ENCODE measurements at regions not wholly inside any gene's neighbourhood (a gene's known extent, or its start where the extent isn't known, plus 50 kb on each side); places are given as distances from the start of the nearest gene placed in this dataset.

DNA sequence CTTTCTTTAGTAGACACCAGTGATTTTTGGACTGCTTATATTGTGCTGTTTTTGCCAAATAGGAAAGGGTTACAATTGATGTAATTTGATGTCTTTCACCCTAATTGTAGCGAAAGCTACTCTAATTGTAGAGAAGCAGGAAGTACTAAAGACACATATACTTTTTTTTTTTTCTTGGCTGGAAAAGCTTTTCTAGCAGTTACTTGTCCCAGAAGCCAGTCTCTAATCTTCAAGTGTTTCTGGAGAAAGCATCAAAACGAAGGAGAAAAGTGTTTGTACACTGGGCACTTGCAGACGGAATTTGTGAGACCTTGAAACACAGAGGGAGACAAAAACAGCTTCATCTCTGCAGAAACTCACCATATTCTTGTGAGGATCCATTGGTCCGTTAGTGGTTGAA, 616.5 kb upstream of the LCORL start:
- DNase-seq = no peak
- no peaks in the 10 kb centered on the region for H3K79me2 ChIP-seq (ENCODE audit: insufficient read depth)
- ChIA-PET POLR2A (no interaction called here), CTCF (no interaction called here)
- TF ChIP-seq ELF1 (IDR thresholded peaks at IDR 0.05) (no peak), GABPA (IDR thresholded peaks at IDR 0.05; ENCODE audit: low read depth) (no peak), POLR2AphosphoS5 (IDR thresholded peaks at IDR 0.05; ENCODE audit: low read depth, low read length) (no peak), RCOR1 (IDR thresholded peaks at IDR 0.05; ENCODE audit: low read length) (no peak), TAF1 (IDR thresholded peaks at IDR 0.05; ENCODE audit: borderline replicate concordance, low read depth, low read length) (no peak), EP300 (IDR thresholded peaks at IDR 0.05; ENCODE audit: borderline replicate concordance in 1 of 2, low read depth in 1 of 2, low read length in 1 of 2) (no peak), MXI1 (IDR thresholded peaks at IDR 0.05; ENCODE audit: low read depth, low read length) (no peak), CHD2 (IDR thresholded peaks at IDR 0.05; ENCODE audit: low read length, partially characterized antibody) (no peak), YY1 (IDR thresholded peaks at IDR 0.05; ENCODE audit: low read depth) (no peak), JUND (IDR thresholded peaks at IDR 0.05) (no peak), MEF2A (IDR thresholded peaks at IDR 0.05; ENCODE audit: borderline replicate concordance, low read depth) (no peak), FOSL2 (IDR thresholded peaks at IDR 0.05; ENCODE audit: borderline replicate concordance, low read depth) (no peak)
- TF ChIP-seq, protein P1, sequence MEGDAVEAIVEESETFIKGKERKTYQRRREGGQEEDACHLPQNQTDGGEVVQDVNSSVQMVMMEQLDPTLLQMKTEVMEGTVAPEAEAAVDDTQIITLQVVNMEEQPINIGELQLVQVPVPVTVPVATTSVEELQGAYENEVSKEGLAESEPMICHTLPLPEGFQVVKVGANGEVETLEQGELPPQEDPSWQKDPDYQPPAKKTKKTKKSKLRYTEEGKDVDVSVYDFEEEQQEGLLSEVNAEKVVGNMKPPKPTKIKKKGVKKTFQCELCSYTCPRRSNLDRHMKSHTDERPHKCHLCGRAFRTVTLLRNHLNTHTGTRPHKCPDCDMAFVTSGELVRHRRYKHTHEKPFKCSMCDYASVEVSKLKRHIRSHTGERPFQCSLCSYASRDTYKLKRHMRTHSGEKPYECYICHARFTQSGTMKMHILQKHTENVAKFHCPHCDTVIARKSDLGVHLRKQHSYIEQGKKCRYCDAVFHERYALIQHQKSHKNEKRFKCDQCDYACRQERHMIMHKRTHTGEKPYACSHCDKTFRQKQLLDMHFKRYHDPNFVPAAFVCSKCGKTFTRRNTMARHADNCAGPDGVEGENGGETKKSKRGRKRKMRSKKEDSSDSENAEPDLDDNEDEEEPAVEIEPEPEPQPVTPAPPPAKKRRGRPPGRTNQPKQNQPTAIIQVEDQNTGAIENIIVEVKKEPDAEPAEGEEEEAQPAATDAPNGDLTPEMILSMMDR (IDR thresholded peaks at IDR 0.05) = no peak
- TF ChIP-seq, protein P2, sequence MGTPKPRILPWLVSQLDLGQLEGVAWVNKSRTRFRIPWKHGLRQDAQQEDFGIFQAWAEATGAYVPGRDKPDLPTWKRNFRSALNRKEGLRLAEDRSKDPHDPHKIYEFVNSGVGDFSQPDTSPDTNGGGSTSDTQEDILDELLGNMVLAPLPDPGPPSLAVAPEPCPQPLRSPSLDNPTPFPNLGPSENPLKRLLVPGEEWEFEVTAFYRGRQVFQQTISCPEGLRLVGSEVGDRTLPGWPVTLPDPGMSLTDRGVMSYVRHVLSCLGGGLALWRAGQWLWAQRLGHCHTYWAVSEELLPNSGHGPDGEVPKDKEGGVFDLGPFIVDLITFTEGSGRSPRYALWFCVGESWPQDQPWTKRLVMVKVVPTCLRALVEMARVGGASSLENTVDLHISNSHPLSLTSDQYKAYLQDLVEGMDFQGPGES (IDR thresholded peaks at IDR 0.05; ENCODE audit: low read depth, low read length) = no peak
- no peaks in the 10 kb centered on the region for H3K9me2 ChIP-seq
- no peak overlapping the region for H3K4me2 ChIP-seq
- no peak overlapping the region for H3K9ac ChIP-seq
- no peaks in the 10 kb centered on the region for H3K36me3 ChIP-seq (replicated peaks in 1 of 2; ENCODE audit: control insufficient read depth in 1 of 2, insufficient read depth in 2 of 2, low read length in 1 of 2)
- H3K27ac ChIP-seq (ENCODE audit: low read depth in 2 of 2, low read length in 1 of 2) = no peak overlapping the region
- no peaks in the 10 kb centered on the region for H3K4me1 ChIP-seq (ENCODE audit: control insufficient read depth in 1 of 2, insufficient read depth in 2 of 2, low read depth in 1 of 2, low read length in 1 of 2)
- no peaks in the 10 kb centered on the region for H3K27me3 ChIP-seq (ENCODE audit: insufficient read depth)
- H3K4me3 ChIP-seq (ENCODE audit: low read depth in 2 of 2, low read length in 1 of 2) = no peak overlapping the region
- 9% methylated on average over 4 of the region's 4 CpGs for WGBS (ENCODE audit: low lambda C conversion rate)
- no peak overlapping the region for H2AFZ ChIP-seq (ENCODE audit: low read depth)
- no peaks in the 10 kb centered on the region for H4K20me1 ChIP-seq (ENCODE audit: insufficient read depth)
- H3F3A ChIP-seq (replicated peaks; ENCODE audit: insufficient read depth) = no peaks in the 10 kb centered on the region
- no peaks in the 10 kb centered on the region for H3K9me3 ChIP-seq

DNA sequence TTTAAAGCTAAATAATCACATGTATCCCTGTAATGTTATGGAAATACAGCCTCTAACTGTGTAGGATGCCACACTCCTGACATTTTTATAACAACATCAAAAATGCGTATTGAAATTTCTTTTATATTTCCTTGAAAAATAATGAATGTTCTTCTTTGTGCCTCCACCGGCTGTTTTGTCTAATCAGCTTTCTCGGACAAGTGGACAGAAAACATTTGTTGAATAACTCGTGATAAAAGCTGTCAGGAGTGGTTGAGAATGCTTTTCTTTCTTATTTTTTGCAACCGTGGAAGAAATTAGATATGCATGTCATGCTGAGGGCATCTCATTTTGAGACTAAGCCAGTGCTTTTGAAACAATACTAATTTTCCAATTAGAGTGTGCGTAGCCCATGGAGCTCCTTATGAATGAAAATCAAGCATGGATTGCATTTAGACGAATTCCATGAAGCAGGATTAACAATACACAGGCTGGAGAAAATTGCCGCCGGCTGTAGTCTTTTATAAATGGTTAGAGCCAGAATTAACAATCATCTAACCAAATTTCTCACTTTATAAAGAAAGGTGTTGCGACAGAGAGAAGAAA, 614.5 kb upstream of the LCORL start:
- H3K9ac ChIP-seq = no peak overlapping the region
- H3K27me3 ChIP-seq (ENCODE audit: insufficient read depth) = no peaks in the 10 kb centered on the region
- no peak overlapping the region for H3K27ac ChIP-seq (ENCODE audit: low read depth in 2 of 2, low read length in 1 of 2)
- no peak overlapping the region for H2AFZ ChIP-seq (ENCODE audit: low read depth)
- no peaks in the 10 kb centered on the region for H3K4me1 ChIP-seq (ENCODE audit: control insufficient read depth in 1 of 2, insufficient read depth in 2 of 2, low read depth in 1 of 2, low read length in 1 of 2)
- no peaks in the 10 kb centered on the region for H4K20me1 ChIP-seq (ENCODE audit: insufficient read depth)
- WGBS (ENCODE audit: low lambda C conversion rate) = 39% methylated on average over 10 of the region's 10 CpGs
- no peak for DNase-seq
- ChIA-PET CTCF (no interaction called here), POLR2A (no interaction called here)
- H3F3A ChIP-seq (replicated peaks; ENCODE audit: insufficient read depth) = no peaks in the 10 kb centered on the region
- no peaks in the 10 kb centered on the region for H3K36me3 ChIP-seq (replicated peaks in 1 of 2; ENCODE audit: control insufficient read depth in 1 of 2, insufficient read depth in 2 of 2, low read length in 1 of 2)
- H3K9me2 ChIP-seq = no peaks in the 10 kb centered on the region
- H3K9me3 ChIP-seq = no peaks in the 10 kb centered on the region
- no peak overlapping the region for H3K4me2 ChIP-seq
- no peaks in the 10 kb centered on the region for H3K79me2 ChIP-seq (ENCODE audit: insufficient read depth)
- no peak overlapping the region for H3K4me3 ChIP-seq (ENCODE audit: low read depth in 2 of 2, low read length in 1 of 2)
- no peak for TF ChIP-seq FOSL2 (IDR thresholded peaks at IDR 0.05; ENCODE audit: borderline replicate concordance, low read depth)
- TF ChIP-seq, protein P3, sequence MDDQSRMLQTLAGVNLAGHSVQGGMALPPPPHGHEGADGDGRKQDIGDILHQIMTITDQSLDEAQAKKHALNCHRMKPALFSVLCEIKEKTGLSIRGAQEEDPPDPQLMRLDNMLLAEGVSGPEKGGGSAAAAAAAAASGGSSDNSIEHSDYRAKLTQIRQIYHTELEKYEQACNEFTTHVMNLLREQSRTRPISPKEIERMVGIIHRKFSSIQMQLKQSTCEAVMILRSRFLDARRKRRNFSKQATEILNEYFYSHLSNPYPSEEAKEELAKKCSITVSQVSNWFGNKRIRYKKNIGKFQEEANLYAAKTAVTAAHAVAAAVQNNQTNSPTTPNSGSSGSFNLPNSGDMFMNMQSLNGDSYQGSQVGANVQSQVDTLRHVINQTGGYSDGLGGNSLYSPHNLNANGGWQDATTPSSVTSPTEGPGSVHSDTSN (IDR thresholded peaks at IDR 0.05) = no peak
- TF ChIP-seq CHD2 (IDR thresholded peaks at IDR 0.05; ENCODE audit: low read length, partially characterized antibody) = no peak
- TF ChIP-seq RXRA (IDR thresholded peaks at IDR 0.05; ENCODE audit: borderline replicate concordance, low read depth) = no peak
- TF ChIP-seq, protein P1 (IDR thresholded peaks at IDR 0.05) = no peak
- TF ChIP-seq TAF1 (IDR thresholded peaks at IDR 0.05; ENCODE audit: borderline replicate concordance, low read depth, low read length) = no peak
- no peak for TF ChIP-seq NRF1 (IDR thresholded peaks at IDR 0.05; ENCODE audit: low read depth, low read length)
- TF ChIP-seq, protein P4, sequence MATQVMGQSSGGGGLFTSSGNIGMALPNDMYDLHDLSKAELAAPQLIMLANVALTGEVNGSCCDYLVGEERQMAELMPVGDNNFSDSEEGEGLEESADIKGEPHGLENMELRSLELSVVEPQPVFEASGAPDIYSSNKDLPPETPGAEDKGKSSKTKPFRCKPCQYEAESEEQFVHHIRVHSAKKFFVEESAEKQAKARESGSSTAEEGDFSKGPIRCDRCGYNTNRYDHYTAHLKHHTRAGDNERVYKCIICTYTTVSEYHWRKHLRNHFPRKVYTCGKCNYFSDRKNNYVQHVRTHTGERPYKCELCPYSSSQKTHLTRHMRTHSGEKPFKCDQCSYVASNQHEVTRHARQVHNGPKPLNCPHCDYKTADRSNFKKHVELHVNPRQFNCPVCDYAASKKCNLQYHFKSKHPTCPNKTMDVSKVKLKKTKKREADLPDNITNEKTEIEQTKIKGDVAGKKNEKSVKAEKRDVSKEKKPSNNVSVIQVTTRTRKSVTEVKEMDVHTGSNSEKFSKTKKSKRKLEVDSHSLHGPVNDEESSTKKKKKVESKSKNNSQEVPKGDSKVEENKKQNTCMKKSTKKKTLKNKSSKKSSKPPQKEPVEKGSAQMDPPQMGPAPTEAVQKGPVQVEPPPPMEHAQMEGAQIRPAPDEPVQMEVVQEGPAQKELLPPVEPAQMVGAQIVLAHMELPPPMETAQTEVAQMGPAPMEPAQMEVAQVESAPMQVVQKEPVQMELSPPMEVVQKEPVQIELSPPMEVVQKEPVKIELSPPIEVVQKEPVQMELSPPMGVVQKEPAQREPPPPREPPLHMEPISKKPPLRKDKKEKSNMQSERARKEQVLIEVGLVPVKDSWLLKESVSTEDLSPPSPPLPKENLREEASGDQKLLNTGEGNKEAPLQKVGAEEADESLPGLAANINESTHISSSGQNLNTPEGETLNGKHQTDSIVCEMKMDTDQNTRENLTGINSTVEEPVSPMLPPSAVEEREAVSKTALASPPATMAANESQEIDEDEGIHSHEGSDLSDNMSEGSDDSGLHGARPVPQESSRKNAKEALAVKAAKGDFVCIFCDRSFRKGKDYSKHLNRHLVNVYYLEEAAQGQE (IDR thresholded peaks at IDR 0.05; ENCODE audit: low read depth, low read length) = no peak

Measured in SK-N-SH (cell line).